H1 (cell line): ENCODE measurements at regions not wholly inside any gene's neighbourhood (a gene's known extent, or its start where the extent isn't known, plus 50 kb on each side); places are given as distances from the start of the nearest gene placed in this dataset.

ENCODE experiments used
- CTCF ChIA-PET: fragments of 300-600 bp; sonication (Branson Sonifier 250); formaldehyde crosslinking; loops from one replicate; lab custom pipeline; 2021; ENCODE audit not compliant: partially characterized antibody; lab: Charles Lee
- POLR2A ChIA-PET: fragments of 300-600 bp; sonication (Branson Sonifier 250); formaldehyde crosslinking; loops from one replicate; lab custom pipeline; 2021; ENCODE audit warnings: inconsistent platforms; ENCODE audit not compliant: partially characterized antibody; lab: Charles Lee
- DNase-seq, 2 experiments: peaks; one replicate each; pipeline versions ENCODE4 v3.0.0 to v3.0.0-alpha.2; 2010 to 2022; ENCODE audit warnings: low spot score in 2 of 2, low read depth in 1 of 2, mixed read lengths in 1 of 2
- FAIRE-seq: peaks from 2 replicates; lab custom pipeline; 2011; peaks lifted over from hg19 to GRCh38; lab: Jason Lieb, UNC
- H2AFZ ChIP-seq: 2 replicates; pipeline ENCODE4 v1.8.1; 2012; ENCODE audit warnings: low read length, inconsistent platforms
- H2AK5ac ChIP-seq: 2 replicates; pipeline ENCODE4 v1.6.1; 2013; ENCODE audit warnings: low read depth, low read length
- H2BK120ac ChIP-seq: replicated peaks from 2 replicates; pipeline ENCODE3; 2013; ENCODE audit warnings: low read depth, low read length, inconsistent platforms
- H2BK12ac ChIP-seq: 2 replicates; pipeline ENCODE4 v1.6.1; 2013; ENCODE audit warnings: low read depth, low read length
- H2BK15ac ChIP-seq: 2 replicates; pipeline ENCODE4 v1.6.1; 2013; ENCODE audit warnings: low read length
- H2BK20ac ChIP-seq: 2 replicates; pipeline ENCODE4 v1.6.1; 2013; ENCODE audit warnings: low read length
- H2BK5ac ChIP-seq: 2 replicates; pipeline ENCODE4 v1.6.1; 2013; ENCODE audit warnings: low read depth, low read length
- H3K14ac ChIP-seq: 2 replicates; pipeline ENCODE4 v1.6.1; 2013; ENCODE audit warnings: inconsistent platforms; ENCODE audit not compliant: insufficient read length
- H3K18ac ChIP-seq: 2 replicates; pipeline ENCODE4 v1.6.1; 2013; ENCODE audit warnings: low read length; ENCODE audit errors: extremely low read depth
- H3K23ac ChIP-seq: 2 replicates; pipeline ENCODE4 v1.6.1; 2013; ENCODE audit warnings: inconsistent platforms; ENCODE audit not compliant: insufficient read length
- H3K23me2 ChIP-seq: 2 replicates; pipeline ENCODE4 v1.6.1; 2013; ENCODE audit warnings: low read depth, low read length
- H3K27ac ChIP-seq: 2 replicates; pipeline ENCODE4 v1.6.1; 2011; ENCODE audit warnings: low read depth, low read length, inconsistent platforms
- H3K27me3 ChIP-seq, 4 experiments: replicated peaks in 1 of 4; 1 replicate in 1 of 4; 2 replicates in 3 of 4; pipeline versions ENCODE4 v1.6.1 to v1.8.1; 2011 to 2013; ENCODE audit warnings: low read length in 3 of 4, mild to moderate bottlenecking in 3 of 4, inconsistent platforms in 2 of 4, mixed read lengths in 2 of 4, moderate library complexity in 1 of 4; ENCODE audit not compliant: control insufficient read depth in 3 of 4, insufficient read depth in 3 of 4; ENCODE audit errors: extremely low read depth in 1 of 4
- H3K36me3 ChIP-seq, 4 experiments: 2 replicates each; pipeline versions ENCODE4 v1.6.1 to v1.8.1; 2011 to 2013; ENCODE audit warnings: mild to moderate bottlenecking in 4 of 4, low read length in 3 of 4, moderate library complexity in 2 of 4, control low read depth in 1 of 4, inconsistent platforms in 1 of 4; ENCODE audit not compliant: insufficient read depth in 4 of 4, control insufficient read depth in 2 of 4
- H3K4ac ChIP-seq: replicated peaks from 2 replicates; pipeline ENCODE3; 2013; ENCODE audit warnings: low read length, low read depth, mixed read lengths, inconsistent platforms; ENCODE audit not compliant: insufficient read length
- H3K4me1 ChIP-seq, 4 experiments: replicated peaks in 1 of 4; 1 replicate in 1 of 4; 2 replicates in 3 of 4; pipeline versions ENCODE4 v1.6.1 to v1.8.1; 2011 to 2013; ENCODE audit warnings: low read length in 3 of 4, inconsistent platforms in 2 of 4, mixed read lengths in 1 of 4; ENCODE audit not compliant: insufficient read depth in 4 of 4, control insufficient read depth in 3 of 4
- H3K4me2 ChIP-seq, 2 experiments: 2 replicates each; pipeline versions ENCODE4 v1.6.1 to v1.8.1; 2011 to 2013; ENCODE audit warnings: low read depth in 2 of 2, low read length in 2 of 2, control low read depth in 1 of 2, inconsistent platforms in 1 of 2, mild to moderate bottlenecking in 1 of 2; ENCODE audit not compliant: insufficient read depth in 1 of 2
- H3K4me3 ChIP-seq, 4 experiments: fragments of 200-600, 300-600 bp in 1 of 4; sonication (generic), shearing (Covaris generic), sonication (Bioruptor Twin) in 1 of 4; 2 replicates each; pipeline versions ENCODE4 v1.5.1 to v1.8.1; 2011 to 2016; ENCODE audit warnings: low read length in 4 of 4, low read depth in 3 of 4, control low read depth in 2 of 4, inconsistent platforms in 2 of 4, mild to moderate bottlenecking in 2 of 4, mixed read lengths in 1 of 4, moderate library complexity in 1 of 4; ENCODE audit not compliant: insufficient read depth in 2 of 4; ENCODE audit errors: extremely low read depth in 1 of 4
- H3K56ac ChIP-seq: replicated peaks from 2 replicates; pipeline ENCODE3; 2013; ENCODE audit warnings: low read depth, mild to moderate bottlenecking, mixed read lengths, low read length, inconsistent platforms; ENCODE audit not compliant: insufficient read length
- H3K79me1 ChIP-seq: 2 replicates; pipeline ENCODE4 v1.6.1; 2013; ENCODE audit warnings: low read depth, low read length, control low read depth
- H3K79me2 ChIP-seq, 2 experiments: 2 replicates each; pipeline versions ENCODE4 v1.6.1 to v1.8.1; 2012 to 2013; ENCODE audit warnings: low read length in 2 of 2, mild to moderate bottlenecking in 2 of 2, inconsistent platforms in 1 of 2; ENCODE audit not compliant: insufficient read depth in 2 of 2, control insufficient read depth in 1 of 2
- H3K9ac ChIP-seq, 4 experiments: replicated peaks in 1 of 4; 1 replicate in 1 of 4; 2 replicates in 3 of 4; pipeline versions ENCODE4 v1.6.1 to v1.8.1; 2011 to 2013; ENCODE audit warnings: low read depth in 3 of 4, low read length in 3 of 4, control low read depth in 2 of 4, mild to moderate bottlenecking in 2 of 4, moderate library complexity in 2 of 4, inconsistent platforms in 1 of 4; ENCODE audit errors: extremely low read depth in 1 of 4
- H3K9me3 ChIP-seq, 2 experiments: 2 replicates each; pipeline versions ENCODE4 v1.6.1 to v1.8.1; 2012 to 2013; ENCODE audit warnings: mild to moderate bottlenecking in 2 of 2, moderate library complexity in 2 of 2, control low read depth in 1 of 2, inconsistent platforms in 1 of 2, low read depth in 1 of 2, low read length in 1 of 2, mixed read lengths in 1 of 2; ENCODE audit not compliant: insufficient read depth in 2 of 2
- H4K20me1 ChIP-seq, 2 experiments: replicated peaks in 1 of 2; 2 replicates each; pipeline versions ENCODE3 to v1.8.1; 2011 to 2013; ENCODE audit warnings: inconsistent platforms in 2 of 2, low read length in 2 of 2, mild to moderate bottlenecking in 1 of 2; ENCODE audit not compliant: insufficient read depth in 2 of 2, control insufficient read depth in 1 of 2
- H4K5ac ChIP-seq: 2 replicates; pipeline ENCODE4 v1.6.1; 2013; ENCODE audit warnings: low read length, low read depth, mixed read lengths, inconsistent platforms; ENCODE audit not compliant: insufficient read length
- H4K8ac ChIP-seq: 2 replicates; pipeline ENCODE4 v1.8.0; 2013; ENCODE audit warnings: mild to moderate bottlenecking, moderate library complexity, low read length, inconsistent platforms; ENCODE audit not compliant: insufficient read depth; ENCODE audit errors: extremely low read depth
- H4K91ac ChIP-seq: replicated peaks from 2 replicates; pipeline ENCODE3; 2013; ENCODE audit warnings: low read length, mixed read lengths, inconsistent platforms; ENCODE audit not compliant: insufficient read length
- EP300 ChIP-seq, 2 experiments: IDR thresholded peaks; 1 replicate in 1 of 2; 2 replicates in 1 of 2; pipeline ENCODE4 v1.6.1; 2011 to 2012; ENCODE audit warnings: low read depth in 2 of 2, low read length in 2 of 2, mild to moderate bottlenecking in 2 of 2, borderline replicate concordance in 1 of 2, inconsistent platforms in 1 of 2, moderate library complexity in 1 of 2
- FOSL1 ChIP-seq: IDR thresholded peaks from 2 replicates; pipeline ENCODE4 v1.6.1; 2011; ENCODE audit warnings: mild to moderate bottlenecking, low read depth, low read length, moderate library complexity; ENCODE audit not compliant: insufficient read depth
- JUND ChIP-seq: IDR thresholded peaks from 2 replicates; pipeline ENCODE4 v1.6.1; 2011; ENCODE audit warnings: mild to moderate bottlenecking, improper control_type of control experiment, low read length
- KDM1A ChIP-seq: fragments of 200-600, 300-600 bp; sonication (generic); IDR thresholded peaks from 2 replicates; pipeline ENCODE4 v1.7.1; 2016; ENCODE audit warnings: mild to moderate bottlenecking, low read length, borderline replicate concordance
- POLR2A ChIP-seq, 2 experiments: IDR thresholded peaks; 1 replicate in 1 of 2; 2 replicates in 1 of 2; pipeline ENCODE4 v1.6.1; 2011; ENCODE audit warnings: low read depth in 2 of 2, low read length in 2 of 2, mild to moderate bottlenecking in 2 of 2; ENCODE audit errors: control extremely low read depth in 1 of 2
- SIN3A ChIP-seq, 2 experiments: IDR thresholded peaks in 1 of 2; conservative IDR thresholded peaks in 1 of 2; 2 replicates each; pipeline ENCODE4 v1.6.1; 2011 to 2012; ENCODE audit warnings: low read length in 2 of 2, improper control_type of control experiment in 1 of 2, low read depth in 1 of 2, mild to moderate bottlenecking in 1 of 2
- SIRT6 ChIP-seq: IDR thresholded peaks from one replicate; pipeline ENCODE4 v1.7.1; 2012; ENCODE audit warnings: low read length, inconsistent platforms
- WGBS, 2 experiments: shearing (Covaris generic) in 1 of 2; methylation state at CpG; one replicate each; pipeline versions ENCODE4 v1.1.6 to v1.1.7; 2013 to 2015; ENCODE audit warnings: low lambda C conversion rate in 2 of 2, mixed read lengths in 2 of 2, inconsistent platforms in 1 of 2, low coverage in 1 of 2, missing lambda C conversion rate in 1 of 2; ENCODE audit not compliant: insufficient replicate concordance in 2 of 2, insufficient coverage in 1 of 2, insufficient read length in 1 of 2; ENCODE audit errors: extremely low coverage in 1 of 2, missing lambda C conversion rate in 1 of 2; 5-methylcytosine and 5-hydroxymethylcytosine counted together

DNA sequence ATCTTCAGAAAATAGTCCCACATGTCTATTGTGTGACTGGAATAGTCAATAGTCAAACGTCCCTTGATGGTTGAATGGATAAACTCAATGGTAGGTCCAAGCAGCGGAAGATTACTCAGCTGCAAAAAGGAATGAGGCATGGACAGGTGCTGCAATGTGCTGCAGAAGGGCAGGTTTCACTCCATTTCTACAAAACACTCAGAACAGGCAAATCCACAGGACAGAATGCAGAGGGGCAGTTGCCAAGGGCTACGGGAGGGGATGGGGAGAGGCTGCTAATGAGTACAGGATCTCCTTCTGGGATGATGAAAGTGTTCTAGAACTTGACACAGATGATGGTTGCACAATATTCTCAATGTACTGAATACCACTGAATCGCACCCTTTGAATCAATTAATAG lies 151.0 kb downstream of the RBFOX3 start:
- no peak overlapping the region for H4K5ac ChIP-seq
- H3K79me1 ChIP-seq: no peaks in the 10 kb centered on the region; the same call in 1 of the 2 replicates

More for the DNA sequence above, 151.0 kb downstream of the RBFOX3 start:
- Histone ChIP-seq H4K91ac (no peak overlapping the region), H3K27ac (no peak overlapping the region), H2BK12ac (no peak overlapping the region), H2BK5ac (no peak overlapping the region), H3K79me2 (no peaks in the 10 kb centered on the region), H3K4me1 (no peaks in the 10 kb centered on the region), H3K56ac (no peak overlapping the region), H3K18ac (no peak overlapping the region), H4K20me1 (no peaks in the 10 kb centered on the region), H3K23me2 (peaks cover 1% of the 10 kb centered on the region; the same call in 1 of the 2 replicates), H2BK15ac (no peak overlapping the region), H3K4me2 (no peak overlapping the region), H3K9ac (no peak overlapping the region), H4K8ac (no peak overlapping the region), H3K23ac (no peak overlapping the region), H2BK20ac (no peak overlapping the region), H2AFZ (no peak overlapping the region), H3K27me3 (no peaks in the 10 kb centered on the region), H3K14ac (no peak overlapping the region), H2BK120ac (no peak overlapping the region), H3K36me3 (no peaks in the 10 kb centered on the region), H3K4me3 (no peak overlapping the region), H3K4ac (no peak overlapping the region), H2AK5ac (no peak overlapping the region), H3K9me3 (peaks cover 0 to 3% of the 10 kb centered on the region in 2 experiments; a peak in 1 of 4 replicates)
- 90% methylated on average over 4 of the region's 4 CpGs; no CpG with 5 or more reads in 1 of the 2 experiments for WGBS, 2 experiments
- TF ChIP-seq SIN3A (conservative IDR thresholded peaks at IDR 0.05 in 1 of 2, IDR thresholded peaks at IDR 0.05 in 1 of 2; ENCODE audit: low read depth in 1 of 2, low read length in 2 of 2) (no peak), FOSL1 (no peak), EP300 (IDR thresholded peaks at IDR 0.05; ENCODE audit: borderline replicate concordance in 1 of 2, low read depth in 2 of 2, low read length in 2 of 2) (no peak), SIRT6 (no peak), KDM1A (no peak), JUND (no peak), POLR2A (IDR thresholded peaks at IDR 0.05; ENCODE audit: control extremely low read depth in 1 of 2, low read depth in 2 of 2, low read length in 2 of 2) (no peak)
- DNase-seq (no peak), FAIRE-seq (no peak)
- ChIA-PET POLR2A (no interaction called here), CTCF (interaction anchor here (1.2 to 1.7 kb wide), 2 partner anchors 22 to 153 kb away, joined by 3 to 4 read pairs; no protein-coding TSS in a partner anchor)
